Muscle layer of colon (tissue), 2 donors: ENCODE measurements at regions not wholly inside any gene's neighbourhood (a gene's known extent, or its start where the extent isn't known, plus 50 kb on each side); places are given as distances from the start of the nearest gene placed in this dataset.
"Not testable (repeated sequence)": the region's sequence is repeated elsewhere in the genome, so short reads cannot be mapped to it uniquely, and the experiment has no call there.

ENCODE experiments used
- H3K27ac ChIP-seq: one replicate; pipeline ENCODE4 v1.7.0; 2013; ENCODE audit warnings: low read depth, mild to moderate bottlenecking, low read length, moderate library complexity
- H3K27me3 ChIP-seq, 2 donors: one replicate each; pipeline ENCODE4 v1.7.0; 2013; ENCODE audit warnings: low read length in 2 of 2, mild to moderate bottlenecking in 2 of 2; ENCODE audit not compliant: insufficient read depth in 2 of 2, control insufficient read depth in 1 of 2
- H3K36me3 ChIP-seq: one replicate; pipeline ENCODE4 v1.7.0; 2013; ENCODE audit warnings: mild to moderate bottlenecking, low read length; ENCODE audit not compliant: insufficient read depth
- H3K4me1 ChIP-seq: one replicate; pipeline ENCODE4 v1.7.0; 2013; ENCODE audit warnings: mild to moderate bottlenecking, low read length; ENCODE audit not compliant: insufficient read depth
- H3K4me3 ChIP-seq, 2 donors: one replicate each; pipeline ENCODE4 v1.7.0; 2013; ENCODE audit warnings: low read length in 2 of 2, low read depth in 1 of 2, mild to moderate bottlenecking in 1 of 2, moderate library complexity in 1 of 2
- H3K9ac ChIP-seq: one replicate; pipeline ENCODE4 v1.7.0; 2013; ENCODE audit warnings: low read length
- H3K9me3 ChIP-seq: one replicate; pipeline ENCODE4 v1.7.0; 2013; ENCODE audit warnings: mild to moderate bottlenecking, low read length
- donor health status: abdominal sarcoma.
- donor health status: Adenocarcinoma of cecum.

GRCh38 chr5:101362067-101362466 lies 459.0 kb upstream of the ST8SIA4 start:
- no peak overlapping the region for H3K9ac ChIP-seq
- no peak overlapping the region for H3K4me3 ChIP-seq
- H3K36me3 ChIP-seq = no peaks in the 10 kb centered on the region
- no peaks in the 10 kb centered on the region for H3K4me1 ChIP-seq
- H3K9me3 ChIP-seq = no peaks in the 10 kb centered on the region
- H3K27me3 ChIP-seq = no peaks in the 10 kb centered on the region
- H3K27ac ChIP-seq = no peak overlapping the region

DNA sequence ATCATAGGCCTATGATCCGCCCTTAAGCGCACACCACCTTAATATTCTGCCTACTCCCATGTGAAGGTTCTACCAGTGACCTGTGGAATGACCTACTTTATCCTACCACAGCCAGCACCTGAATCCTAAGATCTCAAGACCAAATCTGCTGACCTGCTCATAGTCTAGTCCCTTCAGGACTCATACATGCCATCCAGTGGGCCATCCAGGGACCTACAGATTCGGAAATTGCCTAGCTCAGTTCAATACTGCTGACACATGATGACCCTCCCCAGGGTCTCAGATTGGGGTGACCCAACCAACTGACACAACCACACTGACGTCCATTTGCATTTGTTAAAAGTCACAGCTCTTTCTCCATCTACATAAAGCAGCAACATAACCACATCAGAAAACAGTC lies 443.8 kb upstream of the ST8SIA4 start:
- Histone ChIP-seq H3K4me3 (no peak overlapping the region), H3K4me1 (no peaks in the 10 kb centered on the region), H3K27me3 (no peaks in the 10 kb centered on the region), H3K9me3 (no peaks in the 10 kb centered on the region), H3K27ac (no peak overlapping the region), H3K9ac (no peak overlapping the region), H3K36me3 (no peaks in the 10 kb centered on the region)

- no peaks in the 10 kb centered on the region for H3K9me3 ChIP-seq
- no peak overlapping the region for H3K4me3 ChIP-seq
- H3K9ac ChIP-seq = no peak overlapping the region
- no peaks in the 10 kb centered on the region for H3K4me1 ChIP-seq
- H3K36me3 ChIP-seq = no peaks in the 10 kb centered on the region
- H3K27me3 ChIP-seq = no peaks in the 10 kb centered on the region
- no peak overlapping the region for H3K27ac ChIP-seq
Observed at GRCh38 chr5:101346447-101346846, 443.4 kb upstream of the ST8SIA4 start.

GRCh38 chr5:101338226-101338625 lies 435.1 kb upstream of the ST8SIA4 start:
- H3K27ac ChIP-seq = no peak overlapping the region
- H3K4me3 ChIP-seq = no peak overlapping the region
- H3K4me1 ChIP-seq = no peaks in the 10 kb centered on the region
- H3K9me3 ChIP-seq = no peaks in the 10 kb centered on the region
- no peaks in the 10 kb centered on the region for H3K27me3 ChIP-seq
- H3K36me3 ChIP-seq = no peaks in the 10 kb centered on the region
- H3K9ac ChIP-seq = no peak overlapping the region

DNA sequence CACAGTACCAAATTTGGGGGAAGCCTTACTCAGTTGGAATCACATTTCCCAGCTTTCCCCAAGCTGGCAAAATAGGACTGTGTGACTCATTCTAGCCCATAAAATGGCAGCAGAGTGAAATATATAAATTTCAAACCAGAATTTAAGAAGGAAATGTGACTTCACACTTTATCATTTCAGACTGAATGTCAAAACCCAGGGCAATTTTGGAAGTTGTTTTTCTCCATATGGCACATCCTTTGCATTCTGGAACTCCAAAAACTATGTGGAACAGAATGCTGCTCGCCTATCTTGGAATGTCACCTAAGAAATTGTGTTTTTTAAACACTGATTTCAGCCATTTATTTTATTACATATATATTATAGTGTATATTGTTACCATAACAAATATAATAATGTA lies 424.7 kb upstream of the ST8SIA4 start:
- H3K9ac ChIP-seq = no peak overlapping the region
- H3K36me3 ChIP-seq = no peaks in the 10 kb centered on the region

DNA sequence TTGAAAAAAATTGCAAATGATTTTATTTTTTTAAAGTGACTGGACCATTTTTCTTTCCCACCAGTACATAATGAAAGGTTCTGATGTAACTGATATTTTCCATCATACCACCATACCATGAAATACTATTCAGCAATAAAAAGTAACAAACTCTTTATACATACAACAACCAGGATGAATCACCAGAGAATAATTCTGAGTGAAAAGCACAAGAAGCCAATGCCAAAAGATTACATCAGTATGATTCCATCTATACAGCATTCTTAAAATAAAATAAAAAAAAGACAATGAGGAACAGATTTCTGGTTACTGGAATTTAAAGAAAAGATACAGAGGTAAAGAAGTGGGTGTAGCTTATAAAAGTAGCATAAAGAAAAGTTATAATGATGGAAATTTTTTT lies 423.7 kb upstream of the ST8SIA4 start:
- Histone ChIP-seq H3K9ac (no peak overlapping the region), H3K27me3 (no peaks in the 10 kb centered on the region), H3K4me3 (no peak overlapping the region)

More for the DNA sequence above, 424.7 kb upstream of the ST8SIA4 start:
- H3K4me1 ChIP-seq = no peaks in the 10 kb centered on the region
- H3K9me3 ChIP-seq = no peaks in the 10 kb centered on the region
- H3K27me3 ChIP-seq = no peaks in the 10 kb centered on the region
- no peak overlapping the region for H3K4me3 ChIP-seq
- no peak overlapping the region for H3K27ac ChIP-seq

GRCh38 chr5:101316401-101316800 lies 413.3 kb upstream of the ST8SIA4 start:
- not testable (repeated sequence) for H3K4me3 ChIP-seq, H3K27ac ChIP-seq, H3K9ac ChIP-seq, H3K36me3 ChIP-seq, H3K9me3 ChIP-seq, H3K27me3 ChIP-seq, H3K4me1 ChIP-seq

More for the DNA sequence above, 423.7 kb upstream of the ST8SIA4 start:
- Histone ChIP-seq H3K36me3 (no peaks in the 10 kb centered on the region), H3K27ac (no peak overlapping the region), H3K9me3 (no peaks in the 10 kb centered on the region), H3K4me1 (no peaks in the 10 kb centered on the region)

- H3K4me1 ChIP-seq = no peaks in the 10 kb centered on the region
- H3K27ac ChIP-seq = no peak overlapping the region
- no peak overlapping the region for H3K9ac ChIP-seq
- no peaks in the 10 kb centered on the region for H3K27me3 ChIP-seq
- H3K36me3 ChIP-seq = no peaks in the 10 kb centered on the region
- H3K4me3 ChIP-seq = no peak overlapping the region
- H3K9me3 ChIP-seq = no peaks in the 10 kb centered on the region
Observed at GRCh38 chr5:101306391-101307137, 403.5 kb upstream of the ST8SIA4 start.

- Histone ChIP-seq H3K27me3 (no peaks in the 10 kb centered on the region), H3K4me1 (no peaks in the 10 kb centered on the region), H3K4me3 (no peak overlapping the region), H3K9ac (no peak overlapping the region), H3K9me3 (no peaks in the 10 kb centered on the region), H3K36me3 (no peaks in the 10 kb centered on the region), H3K27ac (no peak overlapping the region)
Observed at GRCh38 chr5:101296477-101296876, 393.4 kb upstream of the ST8SIA4 start.

GRCh38 chr5:101292199-101292598 lies 389.1 kb upstream of the ST8SIA4 start:
- no peak overlapping the region for H3K27ac ChIP-seq
- no peaks in the 10 kb centered on the region for H3K27me3 ChIP-seq
- H3K4me1 ChIP-seq = no peaks in the 10 kb centered on the region
- H3K36me3 ChIP-seq = no peaks in the 10 kb centered on the region
- no peak overlapping the region for H3K4me3 ChIP-seq
- H3K9ac ChIP-seq = no peak overlapping the region
- H3K9me3 ChIP-seq = no peaks in the 10 kb centered on the region

GRCh38 chr5:101290761-101291160 lies 387.7 kb upstream of the ST8SIA4 start:
- not testable (repeated sequence) for H3K9me3 ChIP-seq, H3K4me1 ChIP-seq

GRCh38 chr5:101288633-101289032 lies 385.6 kb upstream of the ST8SIA4 start:
- H3K9ac ChIP-seq = no peak overlapping the region
- no peaks in the 10 kb centered on the region for H3K36me3 ChIP-seq
- no peak overlapping the region for H3K27ac ChIP-seq
- H3K4me3 ChIP-seq = no peak overlapping the region
- no peaks in the 10 kb centered on the region for H3K9me3 ChIP-seq
- H3K4me1 ChIP-seq = no peaks in the 10 kb centered on the region
- no peaks in the 10 kb centered on the region for H3K27me3 ChIP-seq

More at GRCh38 chr5:101290761-101291160, 387.7 kb upstream of the ST8SIA4 start:
- not testable (repeated sequence) for H3K9ac ChIP-seq, H3K27me3 ChIP-seq, H3K27ac ChIP-seq, H3K4me3 ChIP-seq, H3K36me3 ChIP-seq
